ENCODE measurements at regions not wholly inside any gene's neighbourhood (a gene's known extent, or its start where the extent isn't known, plus 50 kb on each side); places are given as distances from the start of the nearest gene placed in this dataset.

GRCh38 chr6:120279466-120280167, 930.1 kb upstream of the MAN1A1 start:
- CTCF ChIA-PET: interaction anchor here (0.7 kb wide), 1 partner anchor 213 kb away, joined by 3 read pairs; no protein-coding TSS in a partner anchor

GRCh38 chr6:120278689-120279396, 929.3 kb upstream of the MAN1A1 start:
- DNase-seq (ENCODE audit: unreplicated experiment): no peak
- no peaks in the 10 kb centered on the region for H3K36me3 Mint-ChIP-seq (ENCODE audit: insufficient read depth, unreplicated experiment)
- CTCF ChIA-PET: no interaction called here
- no peaks in the 10 kb centered on the region for H3K9me3 Mint-ChIP-seq (ENCODE audit: unreplicated experiment)
- intact Hi-C loops (cut with micrococcal nuclease): no loop called here
- no peak for TF ChIP-seq CTCF (IDR thresholded peaks at IDR 0.05; ENCODE audit: unreplicated experiment)
- no peaks in the 10 kb centered on the region for H3K4me1 Mint-ChIP-seq (ENCODE audit: insufficient read depth, unreplicated experiment)
- no peak overlapping the region for H3K4me3 Mint-ChIP-seq (ENCODE audit: unreplicated experiment)
- BruUV-seq (replicated peaks): no TSS peak
- POLR2A ChIA-PET: no interaction called here
- no peak overlapping the region for H3K27ac Mint-ChIP-seq (ENCODE audit: low read depth, unreplicated experiment)
- no peaks in the 10 kb centered on the region for H3K27me3 Mint-ChIP-seq (ENCODE audit: insufficient read depth, unreplicated experiment)

More at GRCh38 chr6:120279466-120280167, 930.1 kb upstream of the MAN1A1 start:
- BruUV-seq (replicated peaks): no TSS peak
- H3K9me3 Mint-ChIP-seq (ENCODE audit: unreplicated experiment): no peaks in the 10 kb centered on the region
- intact Hi-C loops (cut with micrococcal nuclease): no loop called here
- H3K36me3 Mint-ChIP-seq (ENCODE audit: insufficient read depth, unreplicated experiment): no peaks in the 10 kb centered on the region
- no peak for TF ChIP-seq CTCF (IDR thresholded peaks at IDR 0.05; ENCODE audit: unreplicated experiment)
- H3K27me3 Mint-ChIP-seq (ENCODE audit: insufficient read depth, unreplicated experiment): no peaks in the 10 kb centered on the region
- H3K4me1 Mint-ChIP-seq (ENCODE audit: insufficient read depth, unreplicated experiment): no peaks in the 10 kb centered on the region
- no peak for DNase-seq (ENCODE audit: unreplicated experiment)
- POLR2A ChIA-PET: no interaction called here
- no peak overlapping the region for H3K4me3 Mint-ChIP-seq (ENCODE audit: unreplicated experiment)
- H3K27ac Mint-ChIP-seq (ENCODE audit: low read depth, unreplicated experiment): no peak overlapping the region

- Mint-ChIP-seq H3K4me1 (ENCODE audit: insufficient read depth, unreplicated experiment) (no peaks in the 10 kb centered on the region), H3K9me3 (ENCODE audit: unreplicated experiment) (no peaks in the 10 kb centered on the region), H3K36me3 (ENCODE audit: insufficient read depth, unreplicated experiment) (no peaks in the 10 kb centered on the region), H3K27me3 (ENCODE audit: insufficient read depth, unreplicated experiment) (no peaks in the 10 kb centered on the region), H3K4me3 (ENCODE audit: unreplicated experiment) (no peak overlapping the region), H3K27ac (ENCODE audit: low read depth, unreplicated experiment) (no peak overlapping the region)
- no peak for TF ChIP-seq CTCF (IDR thresholded peaks at IDR 0.05; ENCODE audit: unreplicated experiment)
- intact Hi-C loops (cut with micrococcal nuclease): no loop called here
- no peak for DNase-seq (ENCODE audit: unreplicated experiment)
- BruUV-seq (replicated peaks): no TSS peak
- POLR2A ChIA-PET: no interaction called here
- CTCF ChIA-PET: interaction anchor here (0.6 kb wide), 1 partner anchor 422 kb away, joined by 3 read pairs; no protein-coding TSS in a partner anchor
Observed at GRCh38 chr6:120274547-120274946, 925.0 kb upstream of the MAN1A1 start.

GRCh38 chr6:120273411-120273810, 923.9 kb upstream of the MAN1A1 start:
- no peak for DNase-seq (ENCODE audit: unreplicated experiment)
- Mint-ChIP-seq H3K27me3 (ENCODE audit: insufficient read depth, unreplicated experiment) (no peaks in the 10 kb centered on the region), H3K9me3 (ENCODE audit: unreplicated experiment) (no peaks in the 10 kb centered on the region), H3K27ac (ENCODE audit: low read depth, unreplicated experiment) (no peak overlapping the region), H3K4me3 (ENCODE audit: unreplicated experiment) (no peak overlapping the region), H3K36me3 (ENCODE audit: insufficient read depth, unreplicated experiment) (no peaks in the 10 kb centered on the region), H3K4me1 (ENCODE audit: insufficient read depth, unreplicated experiment) (no peaks in the 10 kb centered on the region)
- intact Hi-C loops (cut with micrococcal nuclease): no loop called here
- no peak for TF ChIP-seq CTCF (IDR thresholded peaks at IDR 0.05; ENCODE audit: unreplicated experiment)
- ChIA-PET POLR2A (no interaction called here), CTCF (no interaction called here)
- BruUV-seq (replicated peaks): no TSS peak
